Activated CD4-positive, alpha-beta T cell treated with anti-CD3 and anti-CD28 coated beads, Interleukin-2, amount 50 U/mL, for 48 hours (primary cell): ENCODE measurements at regions not wholly inside any gene's neighbourhood (a gene's known extent, or its start where the extent isn't known, plus 50 kb on each side); places are given as distances from the start of the nearest gene placed in this dataset.
"Not testable (repeated sequence)": the region's sequence is repeated elsewhere in the genome, so short reads cannot be mapped to it uniquely, and the experiment has no call there.

Experiments
- DNase-seq, 2 experiments: peaks; one replicate each; pipeline ENCODE4 v3.0.0-alpha.2; 2020

- no peak for DNase-seq
Measured at GRCh38 chr12:67046062-67046461, 223.1 kb upstream of the CAND1 start.

GRCh38 chr12:67047634-67048033 lies 221.5 kb upstream of the CAND1 start:
- no peak for DNase-seq

- no peak for DNase-seq
Measured at GRCh38 chr12:67048371-67048770, 220.8 kb upstream of the CAND1 start.

- DNase-seq, result not testable (repeated sequence)
Measured at GRCh38 chr12:67049199-67049598, 220.0 kb upstream of the CAND1 start.

GRCh38 chr12:67052981-67053380 lies 216.2 kb upstream of the CAND1 start:
- no peak for DNase-seq

GRCh38 chr12:67056329-67056728 lies 212.8 kb upstream of the CAND1 start:
- DNase-seq, result no peak

GRCh38 chr12:67057072-67057471 lies 212.1 kb upstream of the CAND1 start:
- no peak for DNase-seq

GRCh38 chr12:67062193-67062592 lies 207.0 kb upstream of the CAND1 start:
- no peak for DNase-seq

GRCh38 chr12:67067453-67068203 lies 201.5 kb upstream of the CAND1 start:
- no peak for DNase-seq

- DNase-seq, result peak; percentile 14 to 30
Measured at GRCh38 chr12:67068204-67068731, 200.9 kb upstream of the CAND1 start.

GRCh38 chr12:67068761-67069450 lies 200.3 kb upstream of the CAND1 start:
- DNase-seq, result peak; percentile 43 to 44

- peak; percentile 29 to 51 for DNase-seq
Measured at GRCh38 chr12:67069451-67070306, 199.5 kb upstream of the CAND1 start.

- DNase-seq, result peak; percentile 8 to 17
Measured at GRCh38 chr12:67070307-67070600, 198.9 kb upstream of the CAND1 start.

GRCh38 chr12:67070604-67071003 lies 198.6 kb upstream of the CAND1 start:
- no peak for DNase-seq

GRCh38 chr12:67072281-67072680 lies 196.9 kb upstream of the CAND1 start:
- not testable (repeated sequence) for DNase-seq

GRCh38 chr12:67073336-67073735 lies 195.8 kb upstream of the CAND1 start:
- DNase-seq, result no peak

- no peak for DNase-seq
Measured at GRCh38 chr12:67074072-67074471, 195.1 kb upstream of the CAND1 start.

GRCh38 chr12:67077617-67078016 lies 191.5 kb upstream of the CAND1 start:
- no peak for DNase-seq

- DNase-seq, result no peak
Measured at GRCh38 chr12:67078957-67079356, 190.2 kb upstream of the CAND1 start.

- DNase-seq, result no peak
Measured at GRCh38 chr12:67080637-67081036, 188.5 kb upstream of the CAND1 start.

GRCh38 chr12:67082221-67082620 lies 186.9 kb upstream of the CAND1 start:
- peak in 1 of 2 experiments; percentile 6 for DNase-seq

- no peak for DNase-seq
Measured at GRCh38 chr12:67085699-67086098, 183.5 kb upstream of the CAND1 start.

- DNase-seq, result no peak
Measured at GRCh38 chr12:67086116-67086515, 183.0 kb upstream of the CAND1 start.
